SK-N-SH treated with all-trans-retinoic acid at 6 μM for 48 hours (cell line): ENCODE measurements at regions not wholly inside any gene's neighbourhood (a gene's known extent, or its start where the extent isn't known, plus 50 kb on each side); places are given as distances from the start of the nearest gene placed in this dataset.

ENCODE experiments used
- ATAC-seq: fragments of 200-7000 bp; cut with Tn5 transposase; 3 replicates; pipeline ENCODE4 v1.9.1; 2020; ENCODE audit warnings: mild to moderate bottlenecking, moderate library complexity
- BACH2 ChIP-seq: fragments of 250-450 bp; sonication (Bioruptor Pico); IDR thresholded peaks from 2 replicates; pipeline ENCODE4 v1.9.0; 2021; ENCODE audit warnings: mild to moderate bottlenecking, borderline replicate concordance
- CSDC2 ChIP-seq: fragments of 250-450 bp; sonication (Bioruptor Pico); IDR thresholded peaks from 2 replicates; pipeline ENCODE4 v1.5.0; 2020; ENCODE audit warnings: mild to moderate bottlenecking, moderate library complexity
- ESRRG ChIP-seq: fragments of 250-450 bp; sonication (Bioruptor Pico); IDR thresholded peaks from 2 replicates; pipeline ENCODE4 v1.6.1; 2021; ENCODE audit warnings: mild to moderate bottlenecking
- GLIS3 ChIP-seq: fragments of 250-450 bp; sonication (Bioruptor Pico); IDR thresholded peaks from 2 replicates; pipeline ENCODE4 v1.5.0; 2020; ENCODE audit warnings: mild to moderate bottlenecking, moderate library complexity
- ISL1 ChIP-seq: fragments of 250-450 bp; sonication (Bioruptor Pico); IDR thresholded peaks from 2 replicates; pipeline ENCODE4 v2.1.2; 2022; ENCODE audit warnings: mild to moderate bottlenecking, moderate library complexity
- POU6F1 ChIP-seq: fragments of 250-450 bp; sonication (Bioruptor Pico); IDR thresholded peaks from 2 replicates; pipeline ENCODE4 v1.8.0; 2021; ENCODE audit warnings: low read depth, mild to moderate bottlenecking, moderate library complexity, borderline replicate concordance
- PPARA ChIP-seq: fragments of 250-450 bp; sonication (Bioruptor Pico); IDR thresholded peaks from 2 replicates; pipeline ENCODE4 v1.5.0; 2020; ENCODE audit warnings: mild to moderate bottlenecking, borderline replicate concordance
- RARB ChIP-seq: fragments of 250-450 bp; sonication (Bioruptor Pico); IDR thresholded peaks from 2 replicates; pipeline ENCODE4 v1.8.0; 2021; ENCODE audit warnings: mild to moderate bottlenecking, moderate library complexity
- SNAI2 ChIP-seq: fragments of 250-450 bp; sonication (Bioruptor Pico); IDR thresholded peaks from 2 replicates; pipeline ENCODE4 v1.5.0; 2020; ENCODE audit warnings: mild to moderate bottlenecking, moderate library complexity
- TCF4 ChIP-seq: fragments of 250-450 bp; sonication (Bioruptor Pico); IDR thresholded peaks from 2 replicates; pipeline ENCODE4 v1.8.0; 2021; ENCODE audit warnings: mild to moderate bottlenecking, moderate library complexity, borderline replicate concordance
- TOX ChIP-seq: fragments of 250-450 bp; sonication (Bioruptor Pico); IDR thresholded peaks from 2 replicates; pipeline ENCODE4 v1.8.0; 2021; ENCODE audit warnings: mild to moderate bottlenecking, moderate library complexity, borderline replicate concordance
- TSHZ2 ChIP-seq: fragments of 250-450 bp; sonication (Bioruptor Pico); IDR thresholded peaks from 2 replicates; pipeline ENCODE4 v1.5.0; 2020; ENCODE audit warnings: mild to moderate bottlenecking, moderate library complexity
- ZC3H10 ChIP-seq: fragments of 250-450 bp; sonication (Bioruptor Pico); IDR thresholded peaks from 2 replicates; pipeline ENCODE4 v1.5.1; 2021; ENCODE audit warnings: mild to moderate bottlenecking, moderate library complexity
- ZFP3 ChIP-seq: fragments of 250-450 bp; sonication (Bioruptor Pico); IDR thresholded peaks from 2 replicates; pipeline ENCODE4 v1.5.0; 2020; ENCODE audit warnings: mild to moderate bottlenecking, moderate library complexity
- ZFP30 ChIP-seq: fragments of 450-650 bp; formaldehyde crosslinking; IDR thresholded peaks from 2 replicates; pipeline ENCODE4 v1.5.0; 2022; ENCODE audit warnings: mild to moderate bottlenecking, moderate library complexity
- ZNF565 ChIP-seq: fragments of 450-650 bp; formaldehyde crosslinking; conservative IDR thresholded peaks from 2 replicates; pipeline ENCODE4 v1.5.0; 2020; ENCODE audit warnings: low read depth, mild to moderate bottlenecking, moderate library complexity
- ZNF70 ChIP-seq: fragments of 450-650 bp; formaldehyde crosslinking; IDR thresholded peaks from 2 replicates; pipeline ENCODE4 v1.5.0; 2020; ENCODE audit warnings: mild to moderate bottlenecking, moderate library complexity
- TF ChIP-seq, protein P1 (sequence below): fragments of 250-450 bp; sonication (Bioruptor Pico); IDR thresholded peaks from 2 replicates; pipeline ENCODE4 v1.5.1; 2021; ENCODE audit warnings: mild to moderate bottlenecking, moderate library complexity
- TF ChIP-seq, protein P2 (sequence below): fragments of 250-450 bp; sonication (Bioruptor Pico); IDR thresholded peaks from 2 replicates; pipeline ENCODE4 v1.8.0; 2020; ENCODE audit warnings: mild to moderate bottlenecking, moderate library complexity, borderline replicate concordance
- TF ChIP-seq, protein P3 (sequence below): fragments of 250-450 bp; sonication (Bioruptor Pico); IDR thresholded peaks from 2 replicates; pipeline ENCODE4 v1.5.1; 2020; ENCODE audit warnings: low read depth, mild to moderate bottlenecking, moderate library complexity

DNA sequence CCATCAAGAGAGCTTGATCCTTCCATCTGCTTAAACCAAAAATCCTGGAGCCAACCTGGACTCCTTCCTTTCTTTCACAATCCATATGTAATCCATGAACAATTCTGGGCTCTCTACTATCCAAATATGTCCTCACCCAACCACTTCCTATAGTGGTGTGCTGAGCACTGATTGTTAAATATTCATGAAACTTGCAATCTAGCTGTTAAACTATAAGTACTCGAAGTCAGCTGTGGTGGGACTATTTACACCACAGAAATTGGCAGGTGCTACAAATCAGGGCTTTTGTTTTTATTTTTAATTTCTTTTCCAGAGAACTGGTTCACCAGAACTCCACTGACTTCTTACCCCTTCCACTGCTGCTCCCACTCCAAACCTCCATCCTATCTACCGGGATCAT is 57.2 kb upstream of the KCND3 start:
- TF ChIP-seq CSDC2 (CRISPR knock-in tag) (no peak), ZFP30 (no peak), GLIS3 (CRISPR knock-in tag) (no peak), PPARA (no peak), ZFP3 (CRISPR knock-in tag) (no peak), BACH2 (CRISPR knock-in tag) (no peak), TSHZ2 (CRISPR knock-in tag) (no peak), ZNF70 (CRISPR knock-in tag) (no peak), RARB (CRISPR knock-in tag) (no peak), ZNF565 (CRISPR knock-in tag) (no peak), POU6F1 (CRISPR knock-in tag) (no peak), ISL1 (CRISPR knock-in tag) (no peak), TOX (no peak), ESRRG (CRISPR knock-in tag) (no peak), SNAI2 (no peak), TCF4 (CRISPR knock-in tag) (no peak)
- TF ChIP-seq, protein P1, sequence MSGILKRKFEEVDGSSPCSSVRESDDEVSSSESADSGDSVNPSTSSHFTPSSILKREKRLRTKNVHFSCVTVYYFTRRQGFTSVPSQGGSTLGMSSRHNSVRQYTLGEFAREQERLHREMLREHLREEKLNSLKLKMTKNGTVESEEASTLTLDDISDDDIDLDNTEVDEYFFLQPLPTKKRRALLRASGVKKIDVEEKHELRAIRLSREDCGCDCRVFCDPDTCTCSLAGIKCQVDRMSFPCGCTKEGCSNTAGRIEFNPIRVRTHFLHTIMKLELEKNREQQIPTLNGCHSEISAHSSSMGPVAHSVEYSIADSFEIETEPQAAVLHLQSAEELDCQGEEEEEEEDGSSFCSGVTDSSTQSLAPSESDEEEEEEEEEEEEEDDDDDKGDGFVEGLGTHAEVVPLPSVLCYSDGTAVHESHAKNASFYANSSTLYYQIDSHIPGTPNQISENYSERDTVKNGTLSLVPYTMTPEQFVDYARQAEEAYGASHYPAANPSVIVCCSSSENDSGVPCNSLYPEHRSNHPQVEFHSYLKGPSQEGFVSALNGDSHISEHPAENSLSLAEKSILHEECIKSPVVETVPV: no peak
- TF ChIP-seq, protein P2, sequence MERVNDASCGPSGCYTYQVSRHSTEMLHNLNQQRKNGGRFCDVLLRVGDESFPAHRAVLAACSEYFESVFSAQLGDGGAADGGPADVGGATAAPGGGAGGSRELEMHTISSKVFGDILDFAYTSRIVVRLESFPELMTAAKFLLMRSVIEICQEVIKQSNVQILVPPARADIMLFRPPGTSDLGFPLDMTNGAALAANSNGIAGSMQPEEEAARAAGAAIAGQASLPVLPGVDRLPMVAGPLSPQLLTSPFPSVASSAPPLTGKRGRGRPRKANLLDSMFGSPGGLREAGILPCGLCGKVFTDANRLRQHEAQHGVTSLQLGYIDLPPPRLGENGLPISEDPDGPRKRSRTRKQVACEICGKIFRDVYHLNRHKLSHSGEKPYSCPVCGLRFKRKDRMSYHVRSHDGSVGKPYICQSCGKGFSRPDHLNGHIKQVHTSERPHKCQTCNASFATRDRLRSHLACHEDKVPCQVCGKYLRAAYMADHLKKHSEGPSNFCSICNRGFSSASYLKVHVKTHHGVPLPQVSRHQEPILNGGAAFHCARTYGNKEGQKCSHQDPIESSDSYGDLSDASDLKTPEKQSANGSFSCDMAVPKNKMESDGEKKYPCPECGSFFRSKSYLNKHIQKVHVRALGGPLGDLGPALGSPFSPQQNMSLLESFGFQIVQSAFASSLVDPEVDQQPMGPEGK (CRISPR knock-in tag): no peak
- TF ChIP-seq, protein P3, sequence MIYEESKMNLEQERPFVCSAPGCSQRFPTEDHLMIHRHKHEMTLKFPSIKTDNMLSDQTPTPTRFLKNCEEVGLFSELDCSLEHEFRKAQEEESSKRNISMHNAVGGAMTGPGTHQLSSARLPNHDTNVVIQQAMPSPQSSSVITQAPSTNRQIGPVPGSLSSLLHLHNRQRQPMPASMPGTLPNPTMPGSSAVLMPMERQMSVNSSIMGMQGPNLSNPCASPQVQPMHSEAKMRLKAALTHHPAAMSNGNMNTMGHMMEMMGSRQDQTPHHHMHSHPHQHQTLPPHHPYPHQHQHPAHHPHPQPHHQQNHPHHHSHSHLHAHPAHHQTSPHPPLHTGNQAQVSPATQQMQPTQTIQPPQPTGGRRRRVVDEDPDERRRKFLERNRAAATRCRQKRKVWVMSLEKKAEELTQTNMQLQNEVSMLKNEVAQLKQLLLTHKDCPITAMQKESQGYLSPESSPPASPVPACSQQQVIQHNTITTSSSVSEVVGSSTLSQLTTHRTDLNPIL (CRISPR knock-in tag): no peak
- ATAC-seq: no peak

DNA sequence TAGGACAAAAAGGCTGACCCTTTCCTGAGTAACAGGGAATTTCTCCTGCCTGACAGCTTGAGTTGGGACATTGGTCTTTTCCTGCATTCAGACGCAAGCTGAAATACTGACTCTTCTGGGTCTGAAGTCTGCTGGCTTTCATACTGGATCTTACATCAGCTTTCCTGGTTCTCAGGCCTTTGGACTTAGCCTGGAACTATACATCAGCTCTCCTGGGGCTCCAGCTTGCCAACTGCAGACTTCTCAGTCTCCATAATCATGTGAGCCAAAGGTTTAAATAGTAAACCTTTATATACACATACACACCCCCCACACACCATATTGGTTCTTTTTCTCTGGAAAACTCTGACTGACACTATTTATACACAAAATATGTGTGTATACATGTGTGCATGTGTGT is 59.0 kb upstream of the KCND3 start:
- ATAC-seq: no peak

More for the DNA sequence above, 59.0 kb upstream of the KCND3 start:
- TF ChIP-seq ZFP30 (no peak), PPARA (no peak), TOX (no peak), ISL1 (CRISPR knock-in tag) (no peak), TCF4 (CRISPR knock-in tag) (no peak), ZC3H10 (CRISPR knock-in tag) (no peak), RARB (CRISPR knock-in tag) (no peak), ZNF565 (CRISPR knock-in tag) (no peak), SNAI2 (no peak), ZNF70 (CRISPR knock-in tag) (no peak), CSDC2 (CRISPR knock-in tag) (no peak), ZFP3 (CRISPR knock-in tag) (no peak), POU6F1 (CRISPR knock-in tag) (no peak)
- TF ChIP-seq, protein P2 (CRISPR knock-in tag): no peak
- TF ChIP-seq, protein P1: no peak
